ENCODE measurements at regions not wholly inside any gene's neighbourhood (a gene's known extent, or its start where the extent isn't known, plus 50 kb on each side); places are given as distances from the start of the nearest gene placed in this dataset.

DNA sequence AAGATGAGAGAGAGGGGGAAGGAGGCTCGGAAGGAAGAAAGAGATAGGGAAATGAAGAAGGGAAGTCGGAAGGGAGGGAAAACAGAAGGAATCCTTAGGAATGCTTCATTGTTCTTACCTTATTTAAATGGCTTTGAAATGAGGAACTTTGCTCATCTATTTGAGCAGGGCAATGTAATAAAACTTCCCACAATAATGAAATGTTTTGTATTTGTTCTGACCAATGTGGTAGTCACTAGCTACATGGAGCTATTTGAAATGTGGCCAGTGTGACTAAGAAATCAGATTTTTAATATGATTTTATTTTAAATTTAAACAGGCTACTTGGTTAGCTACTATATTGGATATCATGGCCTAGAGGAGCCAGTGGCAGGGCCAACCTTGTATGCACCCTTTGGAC is 510.6 kb downstream of the HTR7 start:
- no peak for DNase-seq

DNA sequence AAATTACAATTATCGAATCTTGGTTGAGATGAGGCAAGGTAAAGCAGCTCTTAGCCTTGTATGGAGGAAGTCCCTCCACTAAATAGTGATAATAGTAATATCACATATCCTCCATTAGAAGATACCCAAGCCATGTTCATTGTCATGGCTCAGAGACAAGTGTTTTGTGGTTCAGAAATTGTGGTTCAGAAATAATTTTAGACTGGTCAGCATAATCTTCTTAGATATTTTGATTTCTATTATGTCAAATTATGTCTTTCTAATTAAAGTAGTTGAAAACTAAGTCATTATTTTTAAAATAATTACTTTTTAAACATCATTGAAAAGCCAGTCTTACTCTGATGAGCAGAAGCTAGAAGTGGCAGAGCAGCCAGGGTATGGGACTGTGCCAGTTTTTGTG is 507.7 kb downstream of the HTR7 start:
- DNase-seq: no peak

DNA sequence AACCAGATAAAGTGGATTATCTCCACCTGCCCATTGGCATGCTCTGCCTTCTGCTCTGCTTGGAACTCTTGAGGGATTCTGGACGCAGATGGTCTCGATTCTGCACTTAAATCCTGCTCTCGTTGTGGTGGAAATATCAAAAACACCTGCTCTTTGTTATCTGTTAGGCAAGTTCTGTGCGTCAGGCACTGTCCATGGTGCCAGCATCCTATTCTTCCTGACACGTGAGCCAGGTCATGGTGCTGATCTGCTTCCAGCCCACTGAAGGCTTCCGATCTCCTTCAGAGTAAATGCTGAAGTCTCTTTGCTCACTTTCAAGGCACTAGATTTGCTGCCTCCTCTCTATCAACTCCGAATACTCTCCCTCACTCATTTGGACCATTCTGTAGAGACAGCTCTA is 505.6 kb downstream of the HTR7 start:
- no peak for DNase-seq

DNA sequence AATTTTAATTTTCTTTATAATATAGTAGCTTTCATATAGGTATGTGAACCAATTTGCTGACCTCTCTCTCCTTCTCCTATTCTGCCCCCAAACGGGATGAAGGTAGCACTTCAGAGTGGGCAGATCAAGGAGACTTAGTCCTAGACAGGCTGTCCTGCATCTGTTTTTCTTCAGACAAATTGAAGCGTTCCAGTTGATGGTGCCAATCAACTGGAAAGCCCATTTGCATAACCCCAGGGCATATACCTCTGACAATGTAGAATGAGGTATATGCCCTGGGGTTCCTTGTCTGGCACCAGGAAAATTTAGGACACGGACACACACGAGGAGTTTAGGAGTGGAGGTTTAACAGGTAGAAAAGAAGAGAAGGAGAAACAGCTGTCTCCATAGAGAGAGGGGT is 502.9 kb downstream of the HTR7 start:
- no peak for DNase-seq

DNA sequence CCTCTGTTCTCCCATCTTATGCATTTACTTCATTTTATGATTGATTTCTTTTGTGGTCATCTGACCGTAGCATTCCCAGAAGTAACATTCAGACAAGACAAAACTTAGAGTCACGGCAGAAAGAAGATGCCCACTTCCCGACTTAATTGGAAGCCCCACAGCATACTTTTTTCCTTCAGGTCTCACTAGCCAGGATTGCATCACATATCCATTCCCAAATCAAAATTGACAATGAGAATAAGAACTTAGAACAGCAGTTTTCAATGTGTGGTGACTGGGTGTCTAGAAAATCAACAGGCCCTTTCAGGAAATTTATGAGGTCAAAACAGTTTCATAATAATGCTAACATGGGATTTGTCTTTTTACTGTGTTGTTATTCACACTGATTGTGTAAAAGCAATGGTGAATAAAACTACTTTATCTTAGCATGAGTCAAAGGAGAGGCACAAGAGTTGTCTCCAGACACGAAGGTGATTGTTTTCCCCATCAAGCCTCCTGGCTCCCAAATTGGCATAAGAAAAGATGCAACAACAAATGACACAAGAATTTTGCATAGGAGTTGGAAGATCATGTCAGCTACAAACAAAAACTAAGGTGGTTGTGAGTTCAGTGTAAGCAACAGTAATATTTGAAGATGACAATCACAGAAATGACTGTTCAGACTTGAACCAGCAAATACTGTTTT is 493.9 kb downstream of the HTR7 start:
- no peak for DNase-seq

DNA sequence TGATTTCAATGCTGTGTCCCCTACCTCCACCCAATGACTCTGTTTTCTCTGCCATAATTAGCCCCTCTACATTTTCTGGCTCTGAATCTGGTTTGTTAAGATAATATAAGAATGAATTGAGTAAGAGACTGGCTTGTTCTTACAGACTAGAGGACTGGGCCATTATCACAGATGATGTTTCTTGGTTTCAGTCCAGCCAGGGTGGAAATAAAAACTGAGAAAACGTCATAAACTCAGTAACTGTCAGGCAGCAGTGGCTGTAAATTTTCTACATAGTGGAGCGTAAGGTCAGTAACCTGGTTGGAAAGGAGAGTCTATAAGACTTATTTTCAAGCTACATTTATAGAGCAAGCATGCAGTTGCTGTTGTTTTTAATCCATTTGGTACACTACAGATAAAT is 485.4 kb downstream of the HTR7 start:
- no peak for DNase-seq

DNA sequence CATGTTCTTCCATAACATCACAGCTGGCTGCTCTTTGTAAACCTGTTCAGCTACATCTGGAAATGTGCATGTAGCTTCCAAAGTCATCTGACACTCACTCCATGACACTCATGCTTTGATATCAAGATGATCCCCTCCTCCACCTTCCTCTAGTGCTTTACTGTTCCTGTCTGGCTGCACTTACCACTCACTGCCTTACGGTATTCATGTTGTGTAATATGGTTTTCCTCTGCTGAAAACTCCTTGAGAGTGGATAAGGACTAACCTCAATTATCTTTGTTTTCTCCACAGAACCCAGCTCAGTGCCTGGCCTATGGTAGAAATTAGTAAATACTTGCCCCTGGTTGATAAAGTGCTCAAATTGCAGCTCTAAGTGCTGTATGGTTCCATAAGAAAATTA is 483.9 kb downstream of the HTR7 start:
- no peak for DNase-seq

DNA sequence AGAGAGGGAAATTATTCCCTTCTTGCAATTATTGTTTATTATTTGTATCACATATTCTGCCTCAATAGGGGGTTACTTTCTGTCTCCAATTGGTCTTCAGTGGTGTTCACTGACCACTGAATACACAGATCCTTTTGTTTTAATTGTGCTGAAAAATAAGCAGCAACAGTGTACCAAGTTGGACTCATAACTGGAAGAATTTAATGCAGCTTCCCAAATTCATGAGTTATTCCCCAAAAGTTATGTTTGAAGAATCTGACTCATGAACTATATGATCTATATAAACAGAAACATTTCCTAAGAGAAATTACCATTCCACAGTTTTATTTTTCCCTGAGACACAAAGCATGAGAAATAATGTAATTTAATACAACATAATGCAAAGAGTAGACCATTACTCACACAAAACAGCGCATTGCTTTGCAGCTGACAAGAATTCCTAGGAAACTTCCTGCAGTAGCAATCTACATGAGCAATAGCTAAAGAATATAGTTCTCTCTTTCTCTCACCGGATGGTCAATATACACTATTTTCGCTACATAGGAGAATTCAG is 479.2 kb downstream of the HTR7 start:
- DNase-seq: no peak

DNA sequence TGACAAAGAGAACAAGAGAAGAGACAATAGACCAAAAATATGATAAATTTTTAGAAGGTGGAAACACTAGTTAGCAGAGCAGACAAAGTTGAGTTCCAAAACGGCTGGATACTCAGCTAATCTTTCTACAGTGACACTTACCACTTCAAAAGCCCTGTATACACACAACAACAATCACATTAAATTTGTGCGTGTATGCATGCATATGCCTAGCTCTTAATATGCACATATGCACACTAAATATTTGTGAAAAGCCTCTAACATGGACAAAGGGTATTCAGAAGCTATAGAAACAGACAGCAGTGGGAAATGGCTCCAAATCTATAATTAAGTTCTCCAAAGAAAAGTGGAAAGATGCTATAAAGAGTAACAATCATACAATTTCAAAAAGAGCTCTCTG is 476.4 kb downstream of the HTR7 start:
- DNase-seq: no peak

DNA sequence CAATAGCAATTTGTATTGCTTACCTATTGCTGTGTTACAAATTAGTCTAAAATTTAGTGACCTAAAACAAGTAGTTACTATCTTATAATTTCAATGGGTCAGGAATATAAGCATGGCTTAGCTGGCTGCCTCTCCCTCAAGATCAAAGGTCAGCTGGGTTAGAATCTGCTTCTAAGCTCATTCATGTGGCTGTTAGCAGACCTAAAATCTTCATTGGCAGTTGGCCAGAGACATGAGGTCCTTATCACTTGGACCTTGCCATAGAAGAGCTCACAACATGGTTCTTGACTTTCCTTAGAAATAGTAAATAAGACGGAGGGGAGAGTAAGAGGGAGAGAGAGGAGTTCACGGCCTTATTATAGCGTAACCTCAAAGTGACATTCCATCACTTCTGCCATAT is 468.0 kb downstream of the HTR7 start:
- no peak for DNase-seq

DNA sequence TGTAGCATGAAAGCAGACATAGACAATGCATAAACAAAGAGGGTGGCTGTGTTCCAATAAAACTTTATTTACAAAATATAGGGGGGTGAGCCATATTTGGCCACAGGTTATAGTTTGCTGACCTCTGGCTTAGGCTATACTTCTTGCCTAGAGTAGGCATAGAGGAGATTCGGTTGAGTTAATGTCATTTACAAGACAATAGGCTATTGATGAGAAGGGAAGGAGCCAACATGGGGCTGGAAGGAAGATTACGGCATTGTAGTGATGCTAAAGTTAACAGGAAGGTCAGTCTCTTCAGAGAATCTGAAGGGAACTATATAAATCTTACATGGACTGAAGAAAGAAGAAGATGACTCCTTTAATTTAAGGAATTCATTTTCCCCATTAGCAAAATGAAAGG is 463.5 kb downstream of the HTR7 start:
- no peak for DNase-seq

DNA sequence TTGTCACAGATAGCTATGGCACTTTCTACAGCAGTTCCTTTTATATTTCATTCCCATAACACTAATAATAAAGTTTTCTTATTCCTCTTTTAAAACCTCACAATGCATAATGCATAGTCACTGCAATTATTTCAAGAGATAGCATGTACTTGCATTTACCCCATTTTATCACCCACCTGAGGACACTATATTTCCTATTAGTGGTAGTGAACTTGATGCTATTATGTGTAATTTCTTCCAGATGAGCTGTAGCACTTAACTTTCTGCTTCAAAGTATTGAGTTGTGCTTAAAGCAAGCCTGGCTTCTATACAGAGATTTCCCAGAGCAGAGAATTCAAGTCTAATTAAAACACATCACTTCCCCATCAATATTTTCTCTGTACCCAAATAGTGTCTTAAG is 461.1 kb downstream of the HTR7 start:
- no peak for DNase-seq

DNA sequence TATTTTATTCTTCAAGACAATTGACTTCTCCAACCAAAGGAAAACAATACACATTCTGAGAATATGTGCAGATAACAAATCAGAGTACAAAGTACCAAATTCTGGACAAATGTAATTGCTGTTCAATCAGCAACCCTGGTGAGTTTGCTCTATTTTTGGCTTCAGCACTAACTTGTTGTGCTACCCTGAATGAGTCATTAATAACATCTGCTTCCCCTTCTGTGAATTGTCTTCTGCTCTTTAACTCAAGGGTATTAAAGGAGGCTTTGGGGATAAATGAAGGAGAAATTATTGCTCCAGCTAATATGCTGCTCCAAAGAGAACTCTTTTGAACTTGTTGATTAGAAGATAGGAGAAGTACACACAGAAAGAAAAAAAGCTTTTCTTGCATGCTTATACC is 459.3 kb downstream of the HTR7 start:
- DNase-seq: no peak

DNA sequence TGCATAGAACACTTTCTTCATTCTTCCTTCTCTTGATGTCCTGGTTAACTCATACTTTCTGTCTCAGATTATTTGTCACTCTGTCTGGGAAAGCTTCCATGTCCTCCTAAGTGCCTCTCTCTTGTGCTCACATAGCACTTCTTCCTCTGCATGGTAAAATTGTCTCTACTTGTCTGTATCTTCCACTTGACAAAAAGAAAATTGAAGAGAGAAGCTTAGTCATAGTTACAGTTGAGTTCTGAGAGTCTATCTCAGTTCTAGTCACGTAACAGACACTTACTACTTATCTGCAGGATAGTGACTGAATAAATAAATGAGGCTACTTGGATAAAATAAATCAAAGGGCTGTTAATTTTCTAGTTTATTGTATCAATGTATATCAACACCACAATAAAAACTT is 458.1 kb downstream of the HTR7 start:
- DNase-seq: no peak

DNA sequence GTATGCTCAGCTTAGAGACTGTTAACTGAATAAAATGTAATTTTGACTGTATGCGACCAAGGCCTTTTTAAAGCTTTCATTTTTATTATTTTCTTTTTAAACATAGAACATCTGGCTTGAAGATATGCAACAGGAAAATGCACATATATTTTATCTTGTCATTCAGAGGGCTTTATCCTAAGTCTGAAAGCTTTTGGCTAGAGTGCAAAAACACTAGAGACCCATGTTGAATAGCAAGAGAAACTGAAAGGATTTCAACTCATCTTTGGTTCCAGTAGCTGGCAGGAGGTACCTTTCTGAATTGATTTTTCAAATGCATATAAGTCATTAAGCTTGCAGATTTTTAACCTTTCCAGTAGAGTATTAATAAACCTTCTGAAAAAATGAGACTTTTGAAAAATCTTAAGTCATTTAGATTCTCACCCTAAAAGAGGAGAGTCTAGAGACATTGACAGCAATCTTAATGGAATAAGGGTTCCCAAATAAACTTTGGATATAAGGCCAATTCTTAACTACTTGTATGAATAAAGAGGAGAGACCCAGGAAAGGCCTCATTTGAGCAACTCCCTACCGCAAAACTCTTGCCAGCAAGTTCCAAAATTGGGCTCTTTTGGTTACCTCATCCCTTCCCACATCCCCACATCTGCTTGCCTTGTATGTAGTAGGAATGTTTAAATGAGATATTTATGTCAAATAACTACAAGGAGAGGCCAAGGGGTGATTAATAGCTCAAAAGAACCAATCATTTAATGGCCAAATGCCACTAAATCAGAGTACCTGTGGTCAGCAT is 454.4 kb downstream of the HTR7 start:
- no peak for DNase-seq

DNA sequence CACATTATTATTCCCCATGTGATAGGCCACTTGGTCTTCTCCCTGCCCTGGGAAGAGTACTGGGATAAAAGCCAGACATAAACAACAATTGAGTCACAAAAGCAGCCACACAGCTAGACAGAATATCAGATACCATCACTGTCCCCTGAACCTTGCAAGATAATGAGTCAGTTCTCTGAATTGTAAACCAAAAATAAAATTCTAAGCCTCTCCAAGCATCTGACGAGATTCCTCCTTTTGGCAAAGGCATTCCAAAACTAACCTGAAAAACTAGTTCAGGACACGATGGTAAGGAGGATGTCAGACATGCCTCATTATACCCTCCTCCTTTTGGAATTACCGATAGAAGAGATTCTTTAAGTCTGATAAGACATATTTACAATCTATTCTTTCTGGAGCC is 450.7 kb downstream of the HTR7 start:
- no peak for DNase-seq

DNA sequence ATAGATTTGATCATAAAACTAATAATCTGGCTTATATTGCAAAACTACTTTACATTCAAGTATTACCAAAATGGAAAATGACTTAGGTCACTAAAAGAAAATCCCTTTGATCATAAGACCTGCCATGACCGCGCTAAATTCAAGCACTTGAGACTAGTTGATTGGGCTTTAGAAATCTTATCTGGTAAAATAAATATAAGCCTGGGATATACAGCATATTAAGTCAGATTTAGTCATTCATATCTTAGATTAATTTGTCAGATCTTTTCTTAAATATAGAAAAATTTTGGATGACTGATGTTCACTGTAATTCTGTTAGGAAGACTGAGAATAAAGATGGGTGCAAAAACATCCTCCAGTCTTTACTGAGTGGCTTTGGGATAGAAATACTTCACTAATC is 450.0 kb downstream of the HTR7 start:
- DNase-seq: no peak

DNA sequence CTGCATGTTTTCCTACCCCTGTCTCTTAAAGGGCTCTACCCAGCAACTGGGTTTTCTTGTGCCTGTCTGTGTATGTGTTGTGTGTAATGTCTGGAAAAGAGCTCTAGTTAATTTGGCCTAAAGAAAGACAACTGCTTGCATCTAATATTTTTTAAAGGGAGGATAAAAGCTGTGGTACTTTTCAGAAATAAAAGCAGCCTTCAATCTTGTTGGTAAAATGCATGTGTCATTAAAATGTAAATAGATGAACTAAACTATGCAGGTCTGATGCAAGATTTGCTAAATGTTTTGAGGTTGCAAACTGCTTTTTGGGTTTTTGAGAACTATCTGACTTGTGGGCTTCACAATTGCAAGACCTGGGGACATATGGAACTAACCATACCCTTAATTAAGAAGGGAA is 445.3 kb downstream of the HTR7 start:
- DNase-seq: no peak

DNA sequence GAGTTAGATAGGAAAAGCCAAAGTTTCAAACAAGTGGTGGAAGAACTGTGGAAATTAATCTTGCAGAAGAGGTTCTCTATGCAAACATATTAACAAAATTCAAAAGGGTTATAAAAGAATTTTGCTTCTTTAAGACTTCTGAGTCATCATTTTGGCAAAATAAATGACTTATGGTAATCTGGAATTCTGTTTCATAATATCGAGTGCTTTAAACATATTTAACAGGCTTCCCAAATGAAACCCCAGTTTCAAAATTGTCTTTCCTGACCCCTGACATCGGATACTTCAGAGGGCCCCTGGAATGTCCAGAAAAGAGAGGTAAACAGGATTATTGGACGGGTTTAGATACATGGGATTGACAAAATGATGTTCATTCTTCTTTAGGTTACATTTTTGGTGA is 444.6 kb downstream of the HTR7 start:
- DNase-seq: no peak

DNA sequence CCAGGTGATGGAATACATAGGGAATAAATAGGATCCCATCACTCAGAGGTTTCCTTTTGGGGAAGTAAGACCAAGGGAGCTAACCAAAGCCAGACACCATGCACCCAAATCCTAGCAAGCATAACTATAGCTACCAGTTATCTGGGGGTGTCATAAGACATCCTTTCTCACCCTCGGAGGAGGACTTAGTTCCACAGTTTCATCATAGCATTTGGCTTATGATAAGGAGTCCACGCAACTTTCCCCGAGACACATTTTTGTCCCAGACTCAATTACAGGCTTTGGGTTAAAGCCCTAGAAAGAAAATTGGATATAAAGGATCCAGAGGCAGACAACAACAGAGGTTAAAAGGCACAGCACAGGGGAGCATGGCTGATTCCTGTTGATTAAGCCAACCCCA is 442.9 kb downstream of the HTR7 start:
- DNase-seq: no peak

DNA sequence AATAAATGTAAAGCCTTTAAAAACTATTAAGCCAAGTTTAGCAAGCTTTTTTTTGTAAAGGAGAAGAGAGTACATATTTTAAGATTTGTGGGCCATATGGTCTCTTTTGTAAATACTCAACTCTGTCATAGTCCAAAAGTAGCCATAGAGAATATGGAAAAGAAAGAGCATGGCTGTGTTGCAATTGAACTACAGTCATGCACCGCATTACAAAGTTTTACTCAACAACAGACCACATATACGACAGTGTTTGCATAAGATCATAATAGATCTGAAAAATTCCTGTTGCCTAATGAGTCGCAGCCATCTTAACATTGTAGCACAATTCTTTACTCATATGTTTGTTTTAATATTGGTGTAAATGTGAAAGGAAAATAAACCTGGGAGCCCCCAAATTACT is 440.8 kb downstream of the HTR7 start:
- no peak for DNase-seq

DNA sequence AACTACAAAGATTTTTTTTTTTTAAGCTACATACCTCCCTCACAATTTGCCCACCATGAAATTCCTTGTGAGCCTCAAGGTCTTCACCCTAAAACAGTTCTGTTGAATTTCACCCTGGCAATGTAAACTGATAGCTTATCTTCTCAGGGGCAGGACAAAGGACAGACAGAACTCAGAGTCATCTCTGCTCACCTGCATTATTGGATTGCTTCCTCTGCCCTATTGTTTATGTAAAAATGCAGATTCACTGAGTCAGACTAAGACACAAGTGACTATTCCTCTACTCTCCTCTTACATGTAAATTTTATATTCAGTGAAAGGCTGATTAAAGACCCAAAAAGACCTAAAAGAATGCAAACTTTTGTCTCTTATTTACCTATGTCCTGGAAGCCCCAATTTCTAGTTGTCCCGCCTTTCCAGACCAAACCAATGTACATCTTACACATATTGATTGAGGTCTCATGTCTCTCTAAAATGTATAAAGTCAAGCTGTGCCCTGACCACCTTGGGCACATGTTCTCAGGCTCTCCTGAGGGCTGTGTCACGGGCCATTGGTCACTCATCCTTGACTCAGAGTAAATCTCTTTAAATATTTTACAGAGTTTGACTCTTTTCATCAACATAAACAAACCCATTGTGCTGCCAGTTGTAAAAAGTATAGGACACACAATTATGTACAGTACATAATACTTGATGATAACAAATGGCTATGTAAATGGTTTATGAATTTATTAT is 440.2 kb downstream of the HTR7 start:
- no peak for DNase-seq

DNA sequence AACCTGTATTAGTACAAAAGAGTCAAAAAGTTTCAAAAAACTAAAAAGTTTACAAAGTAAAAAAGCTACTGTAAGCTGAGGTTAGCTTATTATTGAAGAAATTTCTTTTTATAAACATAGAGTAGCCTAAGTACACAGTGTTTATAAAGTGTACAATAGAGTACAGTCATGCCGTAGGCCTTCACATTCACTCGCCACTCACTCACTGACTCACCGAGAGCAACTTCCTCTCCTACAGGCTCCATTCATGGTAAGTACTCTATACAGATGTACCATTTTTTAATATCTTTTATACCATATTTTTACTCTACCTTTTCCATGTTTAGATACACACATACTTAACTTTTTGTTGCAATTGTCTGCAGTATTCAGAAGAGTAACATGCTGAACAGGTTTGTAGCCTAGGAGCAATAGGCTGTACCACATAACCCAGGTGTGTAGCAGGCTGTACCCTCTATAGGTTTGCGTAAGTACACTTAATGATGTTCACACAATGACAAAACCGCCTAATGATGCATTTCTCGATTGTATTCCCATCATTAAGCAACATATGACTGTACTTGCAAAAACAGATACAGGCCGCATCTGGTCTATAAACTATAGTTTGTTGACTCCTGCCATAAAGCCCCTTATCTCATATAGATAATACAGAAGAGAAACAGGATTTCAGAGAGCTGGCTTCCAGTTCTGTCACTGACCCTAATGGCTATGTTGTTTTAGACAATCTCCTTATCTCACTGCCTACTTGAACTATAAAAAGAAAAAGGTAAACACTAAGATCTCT is 438.8 kb downstream of the HTR7 start:
- DNase-seq: no peak
